ENCODE measurements at regions not wholly inside any gene's neighbourhood (a gene's known extent, or its start where the extent isn't known, plus 50 kb on each side); places are given as distances from the start of the nearest gene placed in this dataset.

DNA sequence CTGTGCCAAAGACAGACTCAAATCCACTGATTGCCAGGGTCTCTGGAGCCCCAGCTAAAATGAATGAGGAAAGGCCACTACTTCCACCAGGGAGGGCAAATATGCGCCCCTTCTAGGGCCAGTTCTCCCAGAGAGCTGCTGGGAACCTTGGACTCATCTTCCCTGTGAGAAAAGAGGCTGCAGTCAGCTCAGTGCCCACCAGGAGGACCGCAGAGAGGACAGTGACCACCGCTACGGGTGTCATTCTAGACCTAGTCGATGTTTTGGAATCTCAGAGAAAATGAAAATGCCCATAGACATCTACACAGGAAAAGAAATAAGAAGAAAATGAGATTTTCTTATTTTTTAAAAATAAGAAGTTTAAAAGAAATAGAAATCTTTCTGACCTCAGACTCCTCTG lies 235.1 kb downstream of the UQCRFS1 start:
- Histone ChIP-seq H3K27ac (ENCODE audit: low read depth, low read length) (no peak overlapping the region), H3K9ac (ENCODE audit: low read length in 5 of 5) (no peak overlapping the region), H3K4me3 (ENCODE audit: low read depth in 1 of 5, low read length in 5 of 5) (no peak overlapping the region), H3K4me1 (ENCODE audit: control insufficient read depth in 5 of 5, insufficient read depth in 5 of 5, low read length in 5 of 5) (peaks cover 0 to 11% (median 0%) of the 10 kb centered on the region in 5 donors), H3K27me3 (ENCODE audit: control insufficient read depth in 5 of 5, insufficient read depth in 4 of 5, low read length in 5 of 5) (no peaks in the 10 kb centered on the region), H3K9me3 (ENCODE audit: control insufficient read depth in 5 of 5, low read length in 5 of 5) (no peaks in the 10 kb centered on the region), H3K36me3 (ENCODE audit: control insufficient read depth in 5 of 5, insufficient read depth in 5 of 5, low read length in 5 of 5) (no peaks in the 10 kb centered on the region)

DNA sequence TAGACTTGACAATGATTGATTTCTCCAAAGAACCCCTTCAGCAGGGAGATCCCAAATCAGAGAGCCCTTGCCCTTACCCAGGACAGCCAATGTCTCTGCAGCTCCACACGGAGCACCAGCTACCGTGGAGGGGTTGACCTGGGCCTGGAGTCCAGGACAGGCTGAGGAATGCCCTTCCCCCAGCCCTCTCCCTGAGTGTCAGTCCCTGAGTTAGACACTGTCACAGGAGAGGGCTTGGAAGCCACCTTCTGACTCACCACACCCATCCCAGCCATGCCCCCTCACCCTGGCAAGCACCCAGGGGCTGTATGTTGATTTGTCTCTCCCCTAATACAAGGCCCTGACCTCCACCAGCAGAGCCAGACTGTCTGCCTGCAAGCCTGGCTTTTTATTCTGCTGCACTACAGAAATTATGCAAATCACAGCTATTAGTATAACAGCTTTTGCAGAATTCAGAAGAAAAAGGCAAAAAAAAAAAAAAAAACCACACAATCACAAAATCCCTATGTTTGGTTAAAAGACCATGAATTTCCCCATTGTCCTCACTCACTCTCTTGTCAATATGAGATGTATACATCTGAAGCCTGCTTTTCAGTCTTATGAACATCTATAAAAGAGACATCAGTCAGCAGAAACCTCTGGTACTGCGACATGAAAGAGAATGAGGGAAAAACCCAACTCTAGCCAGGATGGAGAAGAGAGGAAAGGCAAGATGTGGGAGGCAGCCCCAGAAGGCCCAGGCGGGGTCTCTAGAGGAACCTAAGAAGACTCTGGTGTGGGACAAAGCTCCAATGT lies 240.7 kb downstream of the UQCRFS1 start:
- H3K36me3 ChIP-seq (ENCODE audit: control insufficient read depth in 5 of 5, insufficient read depth in 5 of 5, low read length in 5 of 5), result no peaks in the 10 kb centered on the region
- H3K4me3 ChIP-seq (ENCODE audit: low read depth in 1 of 5, low read length in 5 of 5), result no peak overlapping the region
- no peaks in the 10 kb centered on the region for H3K27me3 ChIP-seq (ENCODE audit: control insufficient read depth in 5 of 5, insufficient read depth in 4 of 5, low read length in 5 of 5)
- H3K27ac ChIP-seq (ENCODE audit: low read depth, low read length), result no peak overlapping the region
- H3K9ac ChIP-seq (ENCODE audit: low read length in 5 of 5), result no peak overlapping the region
- H3K4me1 ChIP-seq (ENCODE audit: control insufficient read depth in 5 of 5, insufficient read depth in 5 of 5, low read length in 5 of 5), result peaks cover 0 to 22% (median 12%) of the 10 kb centered on the region in 5 donors
- H3K9me3 ChIP-seq (ENCODE audit: control insufficient read depth in 5 of 5, low read length in 5 of 5), result no peaks in the 10 kb centered on the region

DNA sequence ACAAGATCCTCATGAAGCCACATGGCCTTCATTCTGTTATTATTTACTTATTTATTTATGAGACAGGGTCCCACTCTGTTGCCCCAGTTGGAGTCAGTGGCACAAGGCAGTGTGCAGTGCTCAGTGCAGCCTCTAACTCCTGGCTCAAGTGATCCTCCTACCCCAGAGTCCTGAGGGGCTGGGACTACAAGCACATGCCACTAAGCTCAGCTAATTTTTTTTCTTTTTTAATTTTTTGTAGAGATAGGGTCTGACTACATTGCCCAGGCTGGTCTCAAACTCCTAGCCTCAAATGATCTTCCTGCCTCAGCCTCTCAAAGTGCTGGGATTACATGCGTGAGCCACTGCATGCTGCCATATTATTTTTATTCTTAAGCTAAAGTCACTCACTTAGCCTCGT lies 241.4 kb downstream of the UQCRFS1 start:
- no peaks in the 10 kb centered on the region for H3K36me3 ChIP-seq (ENCODE audit: control insufficient read depth in 5 of 5, insufficient read depth in 5 of 5, low read length in 5 of 5)
- H3K27me3 ChIP-seq (ENCODE audit: control insufficient read depth in 5 of 5, insufficient read depth in 4 of 5, low read length in 5 of 5), result no peaks in the 10 kb centered on the region
- H3K9me3 ChIP-seq (ENCODE audit: control insufficient read depth in 5 of 5, low read length in 5 of 5), result no peaks in the 10 kb centered on the region
- no peak overlapping the region for H3K4me3 ChIP-seq (ENCODE audit: low read depth in 1 of 5, low read length in 5 of 5)
- no peak overlapping the region for H3K27ac ChIP-seq (ENCODE audit: low read depth, low read length)
- no peak overlapping the region for H3K9ac ChIP-seq (ENCODE audit: low read length in 5 of 5)
- H3K4me1 ChIP-seq (ENCODE audit: control insufficient read depth in 5 of 5, insufficient read depth in 5 of 5, low read length in 5 of 5), result peaks cover 0 to 28% (median 17%) of the 10 kb centered on the region in 5 donors

DNA sequence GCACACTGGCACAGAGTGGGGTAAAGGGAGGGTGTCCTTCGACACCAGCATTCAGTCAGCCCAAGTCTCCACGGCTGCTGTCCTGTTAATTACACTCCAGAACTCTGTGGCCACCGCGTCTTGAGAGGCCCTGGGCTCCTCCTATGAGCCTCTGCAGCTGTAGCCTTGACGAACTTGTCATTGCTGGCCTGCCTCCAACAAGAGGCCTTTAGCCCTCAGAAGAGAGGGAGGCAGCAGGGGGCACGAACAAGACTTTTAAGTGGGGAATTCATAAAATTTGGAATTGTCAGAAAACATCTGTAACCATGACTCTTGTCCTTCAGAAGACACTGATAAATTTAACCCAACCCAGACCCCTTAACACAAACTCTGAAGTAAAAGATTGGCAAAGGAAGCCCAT lies 241.9 kb downstream of the UQCRFS1 start:
- Histone ChIP-seq H3K36me3 (ENCODE audit: control insufficient read depth in 5 of 5, insufficient read depth in 5 of 5, low read length in 5 of 5) (no peaks in the 10 kb centered on the region), H3K27me3 (ENCODE audit: control insufficient read depth in 5 of 5, insufficient read depth in 4 of 5, low read length in 5 of 5) (no peaks in the 10 kb centered on the region), H3K4me3 (ENCODE audit: low read depth in 1 of 5, low read length in 5 of 5) (no peak overlapping the region), H3K9me3 (ENCODE audit: control insufficient read depth in 5 of 5, low read length in 5 of 5) (no peaks in the 10 kb centered on the region), H3K9ac (ENCODE audit: low read length in 5 of 5) (no peak overlapping the region), H3K27ac (ENCODE audit: low read depth, low read length) (no peak overlapping the region), H3K4me1 (ENCODE audit: control insufficient read depth in 5 of 5, insufficient read depth in 5 of 5, low read length in 5 of 5) (peaks cover 0 to 30% (median 19%) of the 10 kb centered on the region in 5 donors)

DNA sequence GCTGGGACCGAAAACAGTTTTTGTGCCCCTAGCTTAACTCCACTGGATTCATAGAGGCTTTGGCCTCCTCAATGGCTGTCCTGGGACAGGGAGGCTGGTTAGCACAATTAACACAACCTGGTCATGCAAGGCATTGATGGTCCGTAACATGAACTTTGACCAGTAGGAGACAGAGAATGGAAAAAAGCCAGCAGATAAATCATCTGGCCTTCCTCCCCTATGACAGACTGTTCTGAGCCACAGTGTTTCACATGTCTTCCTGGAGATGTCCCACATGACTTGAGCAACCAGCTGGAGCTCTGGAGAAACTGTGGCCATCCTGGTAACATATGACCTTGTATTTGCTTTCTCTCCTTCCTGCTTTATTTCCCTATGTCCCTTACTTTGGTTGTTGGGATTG lies 244.2 kb downstream of the UQCRFS1 start:
- peak overlapping the region; percentile 69 for H3K27ac ChIP-seq (ENCODE audit: low read depth, low read length)
- H3K27me3 ChIP-seq (ENCODE audit: control insufficient read depth in 5 of 5, insufficient read depth in 4 of 5, low read length in 5 of 5), result no peaks in the 10 kb centered on the region
- no peak overlapping the region for H3K4me3 ChIP-seq (ENCODE audit: low read depth in 1 of 5, low read length in 5 of 5)
- H3K9me3 ChIP-seq (ENCODE audit: control insufficient read depth in 5 of 5, low read length in 5 of 5), result no peaks in the 10 kb centered on the region
- no peaks in the 10 kb centered on the region for H3K36me3 ChIP-seq (ENCODE audit: control insufficient read depth in 5 of 5, insufficient read depth in 5 of 5, low read length in 5 of 5)
- H3K9ac ChIP-seq (ENCODE audit: low read length in 5 of 5), result no peak overlapping the region
- peaks cover 0 to 30% (median 19%) of the 10 kb centered on the region in 5 donors for H3K4me1 ChIP-seq (ENCODE audit: control insufficient read depth in 5 of 5, insufficient read depth in 5 of 5, low read length in 5 of 5)

DNA sequence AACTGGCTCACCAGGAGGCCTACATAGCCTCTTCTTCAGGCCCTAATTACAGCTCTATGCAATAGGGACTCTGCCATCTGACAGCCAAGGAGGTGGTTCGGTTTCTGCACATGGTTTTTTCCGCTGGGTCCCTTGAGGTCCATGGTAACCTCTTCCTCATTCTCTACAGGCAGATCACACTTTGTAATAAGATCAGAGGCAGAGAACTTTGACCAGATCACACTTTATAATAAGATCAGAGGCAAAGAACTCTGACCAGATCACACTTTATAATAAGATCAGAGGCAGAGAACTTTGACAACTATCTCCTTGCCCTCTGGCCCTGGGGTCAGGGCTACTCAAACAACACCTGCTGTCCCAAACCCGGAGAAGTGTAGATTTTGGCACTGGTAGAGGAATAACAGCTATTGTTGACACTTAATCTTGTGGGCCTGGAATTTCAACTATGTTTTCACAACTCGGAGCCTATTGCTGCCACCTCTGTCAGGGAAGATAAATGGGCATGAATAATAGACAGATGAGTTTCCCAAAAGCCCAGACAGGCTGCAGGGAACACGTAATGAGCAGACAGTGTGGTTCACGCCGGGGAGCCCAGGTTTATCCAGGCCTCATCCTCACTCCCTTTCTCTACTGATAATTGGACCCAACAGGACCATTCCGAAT lies 246.1 kb downstream of the UQCRFS1 start:
- H3K9me3 ChIP-seq (ENCODE audit: control insufficient read depth in 5 of 5, low read length in 5 of 5), result no peaks in the 10 kb centered on the region
- H3K4me1 ChIP-seq (ENCODE audit: control insufficient read depth in 5 of 5, insufficient read depth in 5 of 5, low read length in 5 of 5), result peaks cover 0 to 30% (median 19%) of the 10 kb centered on the region in 5 donors
- H3K27ac ChIP-seq (ENCODE audit: low read depth, low read length), result peak overlapping the region; percentile 20
- H3K36me3 ChIP-seq (ENCODE audit: control insufficient read depth in 5 of 5, insufficient read depth in 5 of 5, low read length in 5 of 5), result no peaks in the 10 kb centered on the region
- H3K27me3 ChIP-seq (ENCODE audit: control insufficient read depth in 5 of 5, insufficient read depth in 4 of 5, low read length in 5 of 5), result no peaks in the 10 kb centered on the region
- H3K4me3 ChIP-seq (ENCODE audit: low read depth in 1 of 5, low read length in 5 of 5), result no peak overlapping the region
- no peak overlapping the region for H3K9ac ChIP-seq (ENCODE audit: low read length in 5 of 5)

DNA sequence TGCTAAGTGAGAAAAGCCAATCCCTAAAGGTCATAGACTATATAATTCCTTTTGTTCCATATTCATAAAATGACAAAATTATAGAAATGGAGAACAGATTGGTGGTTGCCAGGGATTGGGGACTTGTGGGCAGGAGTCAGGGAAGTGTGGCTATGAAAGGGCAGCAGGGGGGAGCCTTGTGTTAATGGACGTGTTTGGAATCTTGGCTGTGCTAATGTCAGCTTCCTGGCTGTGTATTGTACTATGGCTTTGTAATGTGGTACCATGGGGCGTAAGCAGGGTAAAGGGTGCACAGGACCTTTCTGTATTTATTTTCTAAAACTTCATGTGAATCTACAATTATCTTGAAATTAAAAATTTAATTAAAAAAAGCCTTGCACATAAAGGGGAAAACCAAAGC lies 248.5 kb downstream of the UQCRFS1 start:
- no peak overlapping the region for H3K9ac ChIP-seq (ENCODE audit: low read length in 5 of 5)
- H3K36me3 ChIP-seq (ENCODE audit: control insufficient read depth in 5 of 5, insufficient read depth in 5 of 5, low read length in 5 of 5), result no peaks in the 10 kb centered on the region

DNA sequence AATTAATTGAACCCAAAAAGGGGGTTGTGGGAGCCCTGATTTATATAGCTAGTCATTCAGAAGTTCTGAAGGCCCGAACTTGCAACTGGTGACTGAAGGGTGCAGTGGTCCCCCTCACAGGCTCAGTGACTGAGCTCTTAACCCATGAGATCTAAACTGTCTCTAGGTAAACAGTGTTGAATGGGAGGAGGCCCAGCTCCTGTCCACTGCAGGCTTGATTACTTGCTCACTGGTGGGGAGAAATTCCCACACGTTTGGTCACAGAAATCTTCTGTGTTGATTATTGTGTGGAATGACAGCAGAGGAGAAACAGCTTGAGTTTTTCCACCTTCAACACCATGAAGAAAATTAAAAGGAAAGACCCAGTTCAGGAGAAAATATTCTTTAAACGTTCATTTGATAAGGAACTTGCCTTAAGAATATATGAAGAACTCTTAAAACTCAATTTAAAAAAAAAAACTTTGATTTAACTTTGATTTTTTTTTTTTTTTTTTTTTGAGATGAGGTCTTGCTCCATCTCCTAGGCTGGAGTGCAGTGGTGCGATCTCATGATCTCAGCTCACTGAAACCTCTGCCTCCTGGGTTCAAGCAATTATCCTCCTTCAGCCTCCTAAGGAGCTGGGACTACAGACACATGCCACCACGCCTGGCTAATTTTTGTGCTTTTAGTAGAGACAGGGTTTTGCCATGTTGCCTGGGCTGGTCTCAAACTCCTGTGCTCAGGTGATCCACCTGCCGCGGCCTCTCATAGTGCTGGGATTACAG lies 249.3 kb downstream of the UQCRFS1 start:
- no peaks in the 10 kb centered on the region for H3K36me3 ChIP-seq (ENCODE audit: control insufficient read depth in 5 of 5, insufficient read depth in 5 of 5, low read length in 5 of 5)
- no peaks in the 10 kb centered on the region for H3K27me3 ChIP-seq (ENCODE audit: control insufficient read depth in 5 of 5, insufficient read depth in 4 of 5, low read length in 5 of 5)
- no peak overlapping the region for H3K4me3 ChIP-seq (ENCODE audit: low read depth in 1 of 5, low read length in 5 of 5)
- H3K4me1 ChIP-seq (ENCODE audit: control insufficient read depth in 5 of 5, insufficient read depth in 5 of 5, low read length in 5 of 5), result peaks cover 0 to 15% (median 13%) of the 10 kb centered on the region in 5 donors
- H3K27ac ChIP-seq (ENCODE audit: low read depth, low read length), result no peak overlapping the region
- no peaks in the 10 kb centered on the region for H3K9me3 ChIP-seq (ENCODE audit: control insufficient read depth in 5 of 5, low read length in 5 of 5)
- no peak overlapping the region for H3K9ac ChIP-seq (ENCODE audit: low read length in 5 of 5)

More for the DNA sequence above, 248.5 kb downstream of the UQCRFS1 start:
- H3K4me1 ChIP-seq (ENCODE audit: control insufficient read depth in 5 of 5, insufficient read depth in 5 of 5, low read length in 5 of 5), result peaks cover 0 to 24% (median 19%) of the 10 kb centered on the region in 5 donors
- H3K27ac ChIP-seq (ENCODE audit: low read depth, low read length), result no peak overlapping the region
- no peaks in the 10 kb centered on the region for H3K9me3 ChIP-seq (ENCODE audit: control insufficient read depth in 5 of 5, low read length in 5 of 5)
- no peaks in the 10 kb centered on the region for H3K27me3 ChIP-seq (ENCODE audit: control insufficient read depth in 5 of 5, insufficient read depth in 4 of 5, low read length in 5 of 5)
- no peak overlapping the region for H3K4me3 ChIP-seq (ENCODE audit: low read depth in 1 of 5, low read length in 5 of 5)

DNA sequence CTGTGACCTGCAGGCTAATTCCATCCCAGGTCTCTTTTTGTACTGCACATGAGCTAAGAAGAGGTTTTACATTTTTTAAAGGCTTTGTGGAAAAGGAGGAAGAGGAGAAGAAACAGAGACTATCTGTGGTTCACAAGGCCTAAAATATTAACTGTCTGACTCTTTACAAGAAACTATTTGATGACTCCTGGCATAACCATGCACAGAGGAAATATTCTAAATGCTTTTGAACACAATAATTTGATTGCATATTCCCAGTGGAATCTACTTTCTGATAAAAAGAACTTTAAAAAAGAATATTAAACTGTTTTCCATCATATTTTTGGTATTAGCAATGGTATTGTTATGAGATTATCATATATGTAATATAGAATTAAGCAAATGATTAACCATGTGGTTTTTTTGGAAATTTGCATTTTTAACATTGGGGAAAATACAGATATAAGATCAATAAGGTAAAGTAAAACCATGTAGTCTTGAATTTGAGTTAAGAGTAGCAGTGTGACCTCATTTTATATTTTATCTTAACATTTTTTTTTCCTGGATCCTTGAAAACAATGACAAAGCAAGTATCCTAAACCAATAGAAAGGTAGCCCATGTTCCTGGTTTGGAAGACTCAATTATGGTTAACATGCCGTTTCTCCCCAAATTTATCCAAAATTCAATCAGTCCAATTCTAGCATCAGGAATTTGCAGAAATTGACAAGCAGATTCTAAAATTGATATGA lies 251.0 kb downstream of the UQCRFS1 start:
- H3K27ac ChIP-seq (ENCODE audit: low read depth, low read length), result no peak overlapping the region
- no peak overlapping the region for H3K9ac ChIP-seq (ENCODE audit: low read length in 5 of 5)
- H3K4me1 ChIP-seq (ENCODE audit: control insufficient read depth in 5 of 5, insufficient read depth in 5 of 5, low read length in 5 of 5), result peaks cover 0 to 12% (median 6%) of the 10 kb centered on the region in 5 donors
- no peaks in the 10 kb centered on the region for H3K27me3 ChIP-seq (ENCODE audit: control insufficient read depth in 5 of 5, insufficient read depth in 4 of 5, low read length in 5 of 5)
- no peaks in the 10 kb centered on the region for H3K36me3 ChIP-seq (ENCODE audit: control insufficient read depth in 5 of 5, insufficient read depth in 5 of 5, low read length in 5 of 5)
- H3K9me3 ChIP-seq (ENCODE audit: control insufficient read depth in 5 of 5, low read length in 5 of 5), result peaks cover 0 to 3% (median 0%) of the 10 kb centered on the region in 5 donors
- H3K4me3 ChIP-seq (ENCODE audit: low read depth in 1 of 5, low read length in 5 of 5), result no peak overlapping the region
